ENCODE measurements at regions not wholly inside any gene's neighbourhood (a gene's known extent, or its start where the extent isn't known, plus 50 kb on each side); places are given as distances from the start of the nearest gene placed in this dataset.

GRCh38 chrX:13467243-13467642 is 102.2 kb upstream of the EGFL6 start:
- Histone ChIP-seq H3K4me1 (ENCODE audit: control insufficient read depth in 1 of 2, low read depth in 2 of 2) (peaks cover 0 to 17% of the 10 kb centered on the region in 2 donors), H3K9me3 (no peaks in the 10 kb centered on the region), H3K27ac (no peak overlapping the region), H3K27me3 (replicated peaks; ENCODE audit: insufficient read depth) (no peaks in the 10 kb centered on the region), H3K36me3 (no peaks in the 10 kb centered on the region), H3K4me3 (no peak overlapping the region)
- DNase-seq (ENCODE audit: low spot score): no peak
- TF ChIP-seq, protein P1, sequence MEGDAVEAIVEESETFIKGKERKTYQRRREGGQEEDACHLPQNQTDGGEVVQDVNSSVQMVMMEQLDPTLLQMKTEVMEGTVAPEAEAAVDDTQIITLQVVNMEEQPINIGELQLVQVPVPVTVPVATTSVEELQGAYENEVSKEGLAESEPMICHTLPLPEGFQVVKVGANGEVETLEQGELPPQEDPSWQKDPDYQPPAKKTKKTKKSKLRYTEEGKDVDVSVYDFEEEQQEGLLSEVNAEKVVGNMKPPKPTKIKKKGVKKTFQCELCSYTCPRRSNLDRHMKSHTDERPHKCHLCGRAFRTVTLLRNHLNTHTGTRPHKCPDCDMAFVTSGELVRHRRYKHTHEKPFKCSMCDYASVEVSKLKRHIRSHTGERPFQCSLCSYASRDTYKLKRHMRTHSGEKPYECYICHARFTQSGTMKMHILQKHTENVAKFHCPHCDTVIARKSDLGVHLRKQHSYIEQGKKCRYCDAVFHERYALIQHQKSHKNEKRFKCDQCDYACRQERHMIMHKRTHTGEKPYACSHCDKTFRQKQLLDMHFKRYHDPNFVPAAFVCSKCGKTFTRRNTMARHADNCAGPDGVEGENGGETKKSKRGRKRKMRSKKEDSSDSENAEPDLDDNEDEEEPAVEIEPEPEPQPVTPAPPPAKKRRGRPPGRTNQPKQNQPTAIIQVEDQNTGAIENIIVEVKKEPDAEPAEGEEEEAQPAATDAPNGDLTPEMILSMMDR (IDR thresholded peaks at IDR 0.05): no peak
- no peak for ATAC-seq (ENCODE audit: insufficient number of reproducible peaks, low FRiP score, low read depth)

GRCh38 chrX:13464599-13465275 is 104.7 kb upstream of the EGFL6 start:
- Histone ChIP-seq H3K36me3 (no peaks in the 10 kb centered on the region), H3K4me3 (no peak overlapping the region), H3K27me3 (replicated peaks; ENCODE audit: insufficient read depth) (no peaks in the 10 kb centered on the region), H3K9me3 (no peaks in the 10 kb centered on the region), H3K4me1 (ENCODE audit: control insufficient read depth in 1 of 2, low read depth in 2 of 2) (peaks cover 0 to 7% of the 10 kb centered on the region in 2 donors), H3K27ac (no peak overlapping the region)
- DNase-seq (ENCODE audit: low spot score) (no peak), ATAC-seq (ENCODE audit: insufficient number of reproducible peaks, low FRiP score, low read depth) (no peak)
- TF ChIP-seq, protein P1 (IDR thresholded peaks at IDR 0.05): no peak

DNA sequence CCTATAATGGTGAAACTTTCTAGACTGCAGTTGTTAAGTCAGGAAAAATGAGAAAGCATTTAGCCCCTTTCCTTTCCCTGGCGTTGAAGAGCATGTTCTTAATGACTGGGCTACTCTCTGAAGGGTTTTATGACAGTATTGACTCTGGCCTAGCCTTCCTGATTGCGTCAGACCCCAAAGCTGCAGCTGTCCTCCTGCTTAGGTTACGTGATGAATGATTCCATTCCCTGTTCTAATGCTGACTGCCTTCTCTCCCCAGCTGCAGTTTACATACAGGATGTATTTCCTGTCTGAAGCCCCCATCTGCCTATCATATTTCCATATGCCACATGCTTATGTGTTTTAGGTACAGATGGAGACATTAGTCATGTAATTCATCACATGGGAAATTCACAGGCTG is 105.8 kb upstream of the EGFL6 start:
- Histone ChIP-seq H3K27me3 (replicated peaks; ENCODE audit: insufficient read depth) (no peaks in the 10 kb centered on the region), H3K36me3 (no peaks in the 10 kb centered on the region), H3K4me3 (no peak overlapping the region), H3K27ac (peak overlapping the region in 1 of 2 donors; percentile 55), H3K4me1 (ENCODE audit: control insufficient read depth in 1 of 2, low read depth in 2 of 2) (peaks cover 0 to 7% of the 10 kb centered on the region in 2 donors), H3K9me3 (no peaks in the 10 kb centered on the region)
- TF ChIP-seq, protein P1 (IDR thresholded peaks at IDR 0.05): no peak
- ATAC-seq (ENCODE audit: insufficient number of reproducible peaks, low FRiP score, low read depth): peak; percentile 86
- peak; percentile 13 for DNase-seq (ENCODE audit: low spot score)

GRCh38 chrX:13452283-13452682 is 117.1 kb upstream of the EGFL6 start:
- Histone ChIP-seq H3K4me3 (no peak overlapping the region), H3K9me3 (no peaks in the 10 kb centered on the region), H3K4me1 (ENCODE audit: control insufficient read depth in 1 of 2, low read depth in 2 of 2) (no peaks in the 10 kb centered on the region), H3K27me3 (replicated peaks; ENCODE audit: insufficient read depth) (no peaks in the 10 kb centered on the region), H3K36me3 (no peaks in the 10 kb centered on the region), H3K27ac (no peak overlapping the region)
- DNase-seq (ENCODE audit: low spot score): no peak
- no peak for ATAC-seq (ENCODE audit: insufficient number of reproducible peaks, low FRiP score, low read depth)
- TF ChIP-seq, protein P1 (IDR thresholded peaks at IDR 0.05): no peak

DNA sequence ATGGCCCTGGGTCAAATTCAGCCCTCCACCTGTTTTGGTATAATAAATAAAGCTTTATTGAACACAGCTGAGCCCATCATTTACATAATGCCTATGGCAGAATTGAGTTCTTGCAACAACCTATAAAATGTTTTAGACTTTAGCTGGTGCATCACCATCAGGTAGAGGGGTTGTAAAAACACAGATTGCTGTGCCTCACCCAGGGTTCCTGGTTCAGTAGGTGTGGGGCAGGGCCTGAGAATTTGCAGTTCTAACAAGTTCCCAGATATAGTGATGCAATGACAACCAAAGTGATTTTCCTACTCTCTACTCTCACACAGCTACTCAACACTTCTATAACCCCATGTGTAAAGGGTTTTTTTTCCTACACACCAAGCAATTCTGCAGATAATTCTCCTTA is 120.0 kb upstream of the EGFL6 start:
- no peaks in the 10 kb centered on the region for H3K36me3 ChIP-seq
- TF ChIP-seq, protein P1 (IDR thresholded peaks at IDR 0.05): no peak
- ATAC-seq (ENCODE audit: insufficient number of reproducible peaks, low FRiP score, low read depth): no peak
- H3K9me3 ChIP-seq: no peaks in the 10 kb centered on the region
- no peak for DNase-seq (ENCODE audit: low spot score)
- no peak overlapping the region for H3K4me3 ChIP-seq
- no peak overlapping the region for H3K27ac ChIP-seq
- no peaks in the 10 kb centered on the region for H3K4me1 ChIP-seq (ENCODE audit: control insufficient read depth in 1 of 2, low read depth in 2 of 2)
- H3K27me3 ChIP-seq (replicated peaks; ENCODE audit: insufficient read depth): no peaks in the 10 kb centered on the region
